ENCODE measurements at regions not wholly inside any gene's neighbourhood (a gene's known extent, or its start where the extent isn't known, plus 50 kb on each side); places are given as distances from the start of the nearest gene placed in this dataset.
A peak's percentile ranks its signal among the peaks of the same experiment; 100 is the strongest.
"Not testable (repeated sequence)": the region's sequence is repeated elsewhere in the genome, so short reads cannot be mapped to it uniquely, and the experiment has no call there.

DNA sequence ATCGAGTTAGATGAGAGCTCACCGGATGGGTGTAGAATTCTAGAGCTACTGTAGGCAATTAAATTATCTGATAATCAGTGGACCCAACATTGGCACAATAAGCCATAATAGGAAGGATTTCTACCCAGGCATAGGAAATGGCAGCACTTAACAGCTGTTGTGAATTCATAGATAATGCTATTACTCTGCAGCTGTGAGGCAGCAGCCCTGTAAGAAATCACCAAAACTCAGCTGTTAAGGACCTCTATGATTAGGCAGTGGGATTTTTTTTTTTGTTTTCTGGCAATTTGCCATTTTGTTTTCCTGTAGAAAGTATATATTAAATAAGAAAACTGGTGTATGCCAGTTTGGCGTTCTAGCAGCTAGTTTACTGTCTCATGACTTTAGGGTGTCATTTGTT is 609.1 kb upstream of the SLC35B3 start:
- DNase-seq = no peak

DNA sequence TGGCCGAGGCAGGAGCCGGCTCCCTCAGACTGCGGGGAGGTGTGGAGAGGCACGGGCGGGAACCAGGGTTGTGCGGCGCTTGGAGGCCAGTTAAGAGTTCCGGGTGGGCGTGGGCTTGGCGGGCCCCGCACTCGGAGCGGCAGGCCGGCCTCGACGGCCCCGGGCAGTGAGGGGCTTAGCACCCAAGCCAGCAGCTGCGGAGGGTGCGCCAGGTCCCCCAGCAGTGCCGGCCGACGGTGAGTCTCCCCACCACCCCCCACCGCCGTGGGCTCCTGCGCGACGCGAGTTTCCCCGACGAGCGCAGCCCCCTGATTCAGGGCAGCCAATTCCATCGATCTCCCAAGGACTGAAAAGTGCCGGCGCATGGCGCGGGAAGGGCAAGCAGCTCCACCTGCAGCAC is 605.4 kb upstream of the SLC35B3 start:
- DNase-seq = no peak

- DNase-seq = no peak
Observed at GRCh38 chr6:9039258-9039657, 603.9 kb upstream of the SLC35B3 start.

DNA sequence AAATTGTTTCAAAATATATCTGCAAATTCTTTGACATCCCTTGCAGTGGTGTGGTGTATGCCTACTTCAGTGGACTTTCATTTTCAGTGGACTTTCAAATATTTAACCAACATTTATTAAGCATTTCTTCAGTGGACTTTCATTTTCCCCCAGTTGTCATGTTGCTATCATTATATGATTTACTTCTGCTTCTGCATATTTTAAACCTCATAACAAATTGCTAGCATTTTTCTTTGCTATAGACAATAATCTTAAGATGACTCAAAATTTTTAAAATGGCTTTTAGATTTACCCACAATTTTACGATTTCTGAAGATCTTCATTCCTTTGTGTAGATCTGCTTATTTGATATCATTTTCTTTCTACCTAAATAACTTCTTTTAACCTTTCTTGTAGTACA is 592.7 kb upstream of the SLC35B3 start:
- DNase-seq = no peak

- no peak for DNase-seq
Observed at GRCh38 chr6:9025796-9026394, 590.5 kb upstream of the SLC35B3 start.

DNA sequence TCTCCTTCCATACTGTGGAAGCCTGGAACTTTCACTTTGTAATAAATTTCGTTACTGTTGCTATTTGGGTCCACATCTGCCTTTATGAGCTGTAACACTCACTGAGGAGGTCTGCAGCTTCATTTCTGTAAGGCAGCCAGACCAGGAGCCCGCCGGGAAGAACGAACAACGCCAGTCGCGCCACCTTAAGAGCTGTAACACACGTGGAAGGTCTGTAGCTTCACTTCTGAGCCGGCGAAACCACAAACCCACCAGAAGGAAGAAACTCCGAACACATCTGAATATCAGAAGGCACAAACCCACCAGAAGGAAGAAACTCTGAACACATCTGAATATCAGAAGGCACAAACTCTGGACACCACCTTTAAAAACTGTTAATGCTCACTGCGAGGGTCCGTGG is 589.9 kb upstream of the SLC35B3 start:
- DNase-seq = no peak

GRCh38 chr6:9024246-9024645 is 588.9 kb upstream of the SLC35B3 start:
- DNase-seq = not testable (repeated sequence)

DNA sequence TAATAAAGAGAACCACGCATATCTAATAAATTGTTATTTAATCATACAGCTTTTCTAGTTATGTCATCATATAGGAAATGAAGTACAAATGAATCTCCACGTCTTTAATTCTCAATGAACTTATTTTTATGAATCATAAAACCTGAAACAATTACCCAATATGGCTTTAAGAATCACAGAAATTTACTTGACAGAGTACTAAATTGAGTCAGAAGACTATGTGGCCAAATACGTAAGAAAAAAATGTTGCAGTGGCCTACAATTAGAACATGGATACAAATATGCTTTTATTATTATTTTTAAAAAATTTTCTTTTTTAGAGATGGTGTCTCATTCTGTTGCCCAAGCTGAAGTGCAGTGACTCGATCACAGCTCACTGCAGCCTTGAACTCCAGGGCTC is 584.7 kb upstream of the SLC35B3 start:
- no peak for DNase-seq

GRCh38 chr6:9009931-9010330 is 574.6 kb upstream of the SLC35B3 start:
- no peak for DNase-seq

DNA sequence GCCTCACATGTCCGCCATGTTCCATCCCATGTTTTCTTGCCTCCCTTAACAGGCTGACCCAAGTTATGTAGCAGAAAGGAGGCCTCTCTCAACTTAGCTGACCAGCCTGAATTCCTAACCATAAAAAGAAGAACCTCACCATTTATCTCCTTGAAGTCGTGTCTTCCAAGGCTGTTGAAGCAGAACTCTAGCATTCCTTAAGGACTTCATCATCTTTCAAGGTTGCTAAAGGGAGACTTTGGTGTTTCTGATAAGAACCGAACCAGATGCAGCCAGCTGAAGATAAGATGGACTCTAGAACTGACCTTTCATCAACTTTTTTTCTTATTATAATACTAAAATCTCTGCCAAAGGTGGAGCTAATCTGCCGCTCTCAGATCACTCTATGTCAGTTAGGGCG is 571.7 kb upstream of the SLC35B3 start:
- no peak for DNase-seq

GRCh38 chr6:9002833-9003232 is 567.5 kb upstream of the SLC35B3 start:
- no peak for DNase-seq

DNA sequence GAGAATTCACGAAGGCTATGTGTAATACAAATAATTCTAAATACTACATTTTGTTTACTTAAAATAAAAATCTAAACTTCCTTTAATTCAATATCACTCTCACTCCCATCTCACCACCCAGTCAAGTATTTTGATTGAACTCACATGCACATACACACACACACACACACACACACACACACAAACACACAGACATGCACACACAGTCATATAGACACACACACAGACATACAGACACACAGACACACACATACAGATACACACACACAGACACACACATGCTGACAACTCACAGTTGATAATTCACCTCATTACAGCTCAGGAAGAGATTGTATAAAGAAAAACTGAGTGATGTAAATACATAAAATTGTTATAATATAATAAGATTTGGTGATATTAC is 559.8 kb upstream of the SLC35B3 start:
- no peak for DNase-seq

DNA sequence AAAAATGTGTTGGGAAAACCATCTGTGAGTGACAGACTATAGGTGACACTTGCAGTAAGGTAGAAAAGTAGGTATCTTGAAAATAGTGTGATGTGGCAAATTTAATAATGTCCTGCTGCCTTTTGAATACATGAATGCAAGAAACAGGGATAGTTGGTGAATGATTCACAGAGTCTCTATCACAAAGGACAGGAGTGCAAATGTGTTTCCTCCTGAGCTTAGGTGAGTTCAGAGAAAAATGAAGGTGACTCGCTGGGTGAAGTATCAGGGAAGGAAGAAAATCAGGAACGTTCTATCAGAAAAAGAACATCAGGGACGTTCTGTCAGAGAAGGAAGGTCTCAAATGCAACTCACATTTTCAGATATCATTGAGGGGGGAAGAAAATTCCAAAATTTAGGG is 557.8 kb upstream of the SLC35B3 start:
- no peak for DNase-seq

GRCh38 chr6:8991844-8992243 is 556.5 kb upstream of the SLC35B3 start:
- no peak for DNase-seq

DNA sequence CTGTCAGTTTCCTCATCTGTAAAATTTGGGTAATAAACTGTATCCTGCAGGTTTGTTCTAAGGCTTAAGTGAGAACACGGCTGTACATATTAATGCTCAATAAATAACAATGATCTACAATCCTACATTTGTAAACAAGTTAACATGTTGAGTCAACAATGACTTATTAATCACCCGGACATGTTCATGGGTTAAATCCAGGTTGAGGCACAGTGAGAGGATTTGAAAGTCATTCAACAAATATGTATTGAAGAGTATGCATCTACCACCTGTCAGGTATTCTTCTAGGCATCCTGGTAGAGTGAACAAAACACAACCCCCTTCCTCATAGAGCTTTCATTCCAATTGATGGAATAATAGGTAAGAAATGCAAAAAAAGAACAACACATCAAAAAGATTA is 554.7 kb upstream of the SLC35B3 start:
- no peak for DNase-seq

DNA sequence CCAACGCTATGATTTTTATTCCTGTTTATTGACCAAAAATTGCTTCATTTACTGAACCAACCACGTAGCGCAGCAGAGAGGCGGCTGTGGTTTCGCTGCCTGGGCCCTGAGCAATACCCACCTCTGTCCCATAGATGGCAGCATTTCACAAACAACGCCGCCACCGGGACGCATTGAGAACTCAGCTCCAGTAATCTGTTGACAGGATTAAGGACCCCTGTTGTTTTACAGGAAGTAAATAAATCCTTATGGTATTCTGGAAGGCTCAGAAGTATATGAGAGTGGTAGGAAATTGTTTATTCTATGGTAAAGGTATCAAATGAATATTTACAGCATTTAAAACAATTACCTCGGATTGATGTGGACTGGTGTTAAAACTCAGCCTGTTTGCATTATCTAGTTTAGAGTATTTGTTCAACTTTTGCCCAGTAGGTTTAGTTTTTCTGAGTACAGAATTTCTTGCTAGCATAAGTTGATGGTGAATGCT is 547.9 kb upstream of the SLC35B3 start:
- DNase-seq = peak; percentile 79

GRCh38 chr6:8982668-8983067 is 547.3 kb upstream of the SLC35B3 start:
- DNase-seq = no peak

- DNase-seq = no peak
Observed at GRCh38 chr6:8973395-8973794, 538.0 kb upstream of the SLC35B3 start.

DNA sequence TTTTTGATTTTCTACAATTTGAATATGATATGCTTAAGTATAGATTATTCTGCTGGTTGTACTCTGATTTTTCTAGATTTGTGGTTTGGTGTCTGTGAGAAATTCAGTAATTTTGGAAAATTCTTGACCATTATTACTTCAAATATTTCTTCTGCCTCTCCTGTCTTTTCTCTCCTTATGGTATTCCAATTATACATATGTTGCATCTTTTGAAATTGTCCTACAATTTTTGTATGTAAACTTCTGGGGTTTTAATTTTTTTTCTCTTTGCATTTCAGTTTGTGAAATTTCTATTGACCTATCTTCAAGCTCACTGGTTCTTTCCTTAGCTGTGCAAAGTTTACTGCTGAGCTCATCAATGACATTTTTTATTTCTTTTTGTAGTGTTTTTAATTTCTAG is 534.4 kb upstream of the SLC35B3 start:
- DNase-seq = no peak

DNA sequence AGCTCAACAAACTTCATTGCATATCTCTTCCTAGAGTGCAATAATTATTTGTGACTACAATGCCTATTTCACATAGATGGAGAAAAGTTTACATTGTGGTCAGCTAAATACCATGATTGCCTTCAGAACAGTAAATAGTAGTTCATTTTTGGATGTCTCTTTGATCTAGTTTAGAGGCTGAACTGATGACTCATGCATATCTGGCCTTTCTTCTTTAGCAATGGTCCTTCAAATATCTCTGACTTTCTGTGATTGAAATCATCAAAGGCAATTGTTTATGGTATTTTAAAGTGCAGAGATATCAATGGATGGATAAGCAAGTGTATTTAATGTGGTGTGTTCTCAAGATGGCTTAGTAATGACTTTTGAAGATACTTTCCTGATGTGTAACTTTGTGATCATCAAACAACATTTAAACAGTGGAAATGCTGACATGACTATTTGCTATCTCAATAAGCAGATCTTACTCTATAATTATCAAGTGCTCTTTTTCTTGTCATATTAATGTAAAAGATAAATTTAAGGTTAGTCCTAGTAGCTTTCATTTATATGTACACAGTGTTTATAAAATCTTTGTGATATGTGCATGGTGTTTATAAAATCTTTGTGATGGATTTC is 523.7 kb upstream of the SLC35B3 start:
- DNase-seq = no peak

GRCh38 chr6:8953310-8953709 is 518.0 kb upstream of the SLC35B3 start:
- DNase-seq = no peak

GRCh38 chr6:8948733-8949132 is 513.4 kb upstream of the SLC35B3 start:
- DNase-seq = no peak

GRCh38 chr6:8947900-8948299 is 512.6 kb upstream of the SLC35B3 start:
- no peak for DNase-seq

- DNase-seq = no peak
Observed at GRCh38 chr6:8944548-8944947, 509.2 kb upstream of the SLC35B3 start.

DNA sequence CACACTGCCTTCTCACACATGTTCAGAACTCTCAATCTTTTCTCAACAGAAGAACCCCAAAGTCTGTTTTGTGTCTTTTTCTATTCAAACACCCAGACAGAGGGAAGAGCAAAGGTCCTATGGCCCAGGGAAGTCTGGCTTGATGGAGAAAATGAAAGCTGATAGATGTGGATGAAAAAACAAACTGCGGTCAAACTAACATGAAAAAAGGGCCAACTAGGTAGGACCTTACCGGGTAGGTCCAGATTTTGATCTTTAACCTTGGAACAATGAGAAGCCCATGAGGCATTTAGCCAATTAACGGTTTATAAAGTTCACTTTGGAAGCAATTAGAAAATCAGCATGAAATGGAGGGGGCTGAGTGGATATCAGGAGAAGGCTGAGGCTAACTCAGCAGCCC is 507.7 kb upstream of the SLC35B3 start:
- no peak for DNase-seq
